Fibroblast of skin of left biceps (primary cell): ENCODE measurements at regions not wholly inside any gene's neighbourhood (a gene's known extent, or its start where the extent isn't known, plus 50 kb on each side); places are given as distances from the start of the nearest gene placed in this dataset.

Source experiments
- DNase-seq, 2 experiments: peaks; one replicate each; pipeline ENCODE4 v3.0.0-alpha.2; 2013; ENCODE audit warnings: low read depth in 2 of 2

DNA sequence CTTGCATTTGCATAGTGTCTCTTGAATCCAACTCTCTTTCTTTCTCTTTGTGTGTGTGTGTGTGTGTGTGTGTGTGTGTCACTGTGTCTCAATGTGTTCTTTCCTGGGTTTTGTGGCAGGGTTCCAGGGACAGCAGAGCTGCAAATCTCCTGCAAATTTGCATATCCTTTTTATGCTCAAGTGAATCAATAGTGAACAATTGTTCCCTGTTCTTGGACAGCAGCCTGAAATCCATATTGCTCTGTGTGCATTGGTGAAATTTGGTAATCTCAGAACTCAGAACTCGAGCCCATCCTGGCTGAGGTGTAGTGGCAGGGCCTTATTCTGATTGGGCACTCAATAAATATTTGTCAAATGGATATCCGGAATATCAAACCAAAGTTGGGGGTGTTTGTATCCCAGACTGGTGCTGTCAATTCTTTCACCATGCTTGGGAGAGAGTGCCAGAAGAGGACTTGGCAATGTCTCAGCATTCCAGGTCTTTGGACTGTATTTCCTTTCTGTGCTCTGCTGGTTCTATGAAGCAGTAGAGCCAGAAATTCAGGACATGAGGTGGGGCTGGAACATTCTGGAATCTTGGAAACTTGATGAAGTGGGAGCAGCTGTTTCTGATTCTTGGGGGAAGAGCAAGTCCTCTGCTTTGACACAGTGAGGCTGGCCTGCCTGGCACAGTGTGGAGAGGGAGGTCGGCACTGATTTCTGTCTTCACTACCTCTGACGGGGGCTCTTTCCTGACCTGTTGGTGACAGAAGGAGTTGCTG lies 380.6 kb upstream of the C2CD4B start:
- DNase-seq = peak; percentile 68 to 74

DNA sequence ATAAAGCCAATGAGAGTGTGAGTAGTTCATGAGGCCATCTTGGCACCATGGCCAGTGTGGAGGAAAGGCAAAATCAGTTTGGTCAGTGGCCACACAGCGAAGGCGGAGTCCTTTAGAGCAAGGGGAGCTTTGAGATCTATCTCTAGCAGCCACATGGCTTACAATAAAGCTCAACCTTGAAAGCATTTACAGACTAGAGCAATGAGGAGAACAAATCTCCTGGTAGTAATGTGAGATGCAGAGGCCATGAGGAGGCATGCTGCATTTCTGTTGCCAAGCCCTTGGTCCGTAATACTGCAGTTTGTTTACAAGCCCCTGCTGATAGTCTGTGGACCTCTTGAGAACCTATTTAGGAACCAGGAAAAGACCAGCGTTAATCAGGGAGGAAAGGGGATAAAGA lies 381.5 kb upstream of the C2CD4B start:
- DNase-seq = no peak

DNA sequence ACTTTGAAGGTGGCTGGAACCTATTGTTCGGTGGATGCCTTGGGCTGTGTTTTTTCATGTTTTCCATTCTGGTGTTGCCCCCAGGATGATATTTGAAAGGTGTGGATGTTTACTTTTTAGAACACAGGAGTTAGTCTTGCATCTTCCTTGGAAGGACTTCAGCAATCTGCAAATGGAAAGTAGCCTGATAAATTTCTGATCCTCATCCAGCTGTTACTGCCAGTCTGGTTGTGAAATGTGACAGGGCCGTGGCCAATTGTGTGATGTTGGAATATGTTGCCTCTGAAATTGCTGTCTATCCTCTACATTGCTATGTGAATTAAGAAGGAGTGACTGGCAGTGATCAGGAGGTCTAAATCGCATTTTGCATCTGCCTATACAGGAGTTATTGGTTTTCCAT lies 382.5 kb upstream of the C2CD4B start:
- no peak for DNase-seq

DNA sequence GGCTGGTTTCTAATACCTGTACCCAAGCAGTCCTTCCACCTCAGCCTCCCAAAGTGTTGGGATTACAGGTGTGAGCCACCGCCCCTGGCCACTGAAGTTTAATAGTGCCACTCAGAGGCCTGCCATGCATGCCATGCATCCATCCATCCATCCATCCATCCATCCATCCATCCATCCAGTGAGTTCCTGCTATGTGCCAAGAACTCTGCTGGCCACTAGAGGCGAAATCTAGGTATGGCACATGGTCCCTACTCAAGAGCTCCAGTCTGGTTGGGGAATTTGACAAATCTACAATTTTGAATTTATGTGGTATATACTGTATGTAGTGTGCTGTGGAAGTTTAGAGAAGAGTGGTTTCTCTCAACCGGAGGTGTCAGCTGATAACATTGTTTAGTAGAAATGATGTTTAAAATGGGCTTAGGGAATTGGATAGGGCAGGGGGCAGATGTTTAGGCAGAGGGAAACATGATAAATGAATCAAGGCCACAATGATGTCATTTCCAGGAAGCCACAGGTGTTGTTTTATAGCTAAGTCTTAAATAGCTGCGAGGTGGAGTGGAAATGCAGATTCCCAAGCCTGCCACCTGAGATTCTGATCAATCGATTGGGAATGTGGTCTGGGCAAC lies 384.4 kb upstream of the C2CD4B start:
- no peak for DNase-seq

DNA sequence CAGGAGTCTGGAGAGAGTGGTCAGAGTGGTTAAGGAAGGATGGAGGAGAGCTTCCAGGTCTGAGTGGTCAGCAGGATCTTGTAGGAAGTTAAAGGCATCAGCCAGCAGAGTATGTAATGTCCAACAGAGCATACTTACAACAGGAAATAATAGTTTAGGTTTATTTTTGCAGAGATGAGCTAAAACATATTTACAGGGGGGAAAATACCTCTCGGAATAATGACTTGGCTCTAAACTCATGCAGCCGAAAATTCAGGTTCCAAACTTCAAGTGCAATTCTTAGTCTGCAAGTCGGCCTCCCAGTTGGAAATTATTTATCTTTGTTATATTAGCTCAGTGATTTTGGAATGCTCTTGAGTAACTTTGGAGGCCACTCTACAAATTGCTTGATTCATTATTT lies 385.0 kb upstream of the C2CD4B start:
- DNase-seq = no peak

DNA sequence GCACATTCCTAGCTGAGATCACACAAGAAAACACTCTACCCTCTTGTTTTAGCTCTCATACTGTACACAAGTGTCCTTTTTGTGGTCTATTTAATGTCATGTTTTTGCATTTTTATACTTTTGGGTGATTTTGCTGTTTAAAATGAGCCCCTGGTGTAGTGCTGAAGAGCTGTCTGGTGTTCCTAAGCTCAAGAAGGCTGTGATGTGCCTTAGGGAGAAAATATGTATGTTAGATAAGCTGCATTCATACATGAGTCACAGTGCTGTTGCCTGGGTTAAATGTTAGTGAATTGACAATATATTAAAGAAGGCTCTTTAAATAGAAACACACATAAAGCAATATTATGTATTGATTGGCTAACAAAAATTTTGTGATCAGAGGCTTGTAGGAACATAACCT lies 387.4 kb upstream of the C2CD4B start:
- no peak for DNase-seq

DNA sequence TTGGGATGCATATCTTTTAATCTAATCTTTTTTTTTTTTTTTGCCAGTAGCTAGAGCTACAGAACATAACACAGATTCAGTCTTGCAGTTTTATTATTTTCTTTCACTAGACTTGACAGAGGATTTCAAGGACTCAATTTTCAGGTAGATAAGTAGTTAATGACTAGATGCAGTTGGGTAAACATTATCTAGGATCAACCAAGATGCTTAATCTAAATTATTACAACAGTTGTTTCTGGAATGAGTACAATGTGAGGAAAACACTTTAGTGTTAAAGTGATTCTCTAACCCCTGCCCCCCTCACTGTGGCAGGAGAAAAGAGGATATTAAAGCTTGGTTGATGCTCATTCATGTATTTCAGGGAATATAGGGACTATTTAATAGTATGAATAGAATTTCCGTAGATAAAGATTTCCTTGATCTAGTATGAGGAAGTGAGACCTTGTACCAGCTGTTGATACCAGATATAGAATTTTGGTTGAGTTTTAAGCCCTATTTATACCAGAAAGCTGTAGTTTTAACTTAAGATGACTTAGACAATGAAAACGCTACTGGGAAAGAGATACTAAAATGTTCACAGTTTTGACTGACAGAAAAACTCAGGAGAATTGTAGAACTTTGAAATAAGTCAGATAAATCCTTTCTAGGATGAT lies 389.0 kb upstream of the C2CD4B start:
- no peak for DNase-seq

DNA sequence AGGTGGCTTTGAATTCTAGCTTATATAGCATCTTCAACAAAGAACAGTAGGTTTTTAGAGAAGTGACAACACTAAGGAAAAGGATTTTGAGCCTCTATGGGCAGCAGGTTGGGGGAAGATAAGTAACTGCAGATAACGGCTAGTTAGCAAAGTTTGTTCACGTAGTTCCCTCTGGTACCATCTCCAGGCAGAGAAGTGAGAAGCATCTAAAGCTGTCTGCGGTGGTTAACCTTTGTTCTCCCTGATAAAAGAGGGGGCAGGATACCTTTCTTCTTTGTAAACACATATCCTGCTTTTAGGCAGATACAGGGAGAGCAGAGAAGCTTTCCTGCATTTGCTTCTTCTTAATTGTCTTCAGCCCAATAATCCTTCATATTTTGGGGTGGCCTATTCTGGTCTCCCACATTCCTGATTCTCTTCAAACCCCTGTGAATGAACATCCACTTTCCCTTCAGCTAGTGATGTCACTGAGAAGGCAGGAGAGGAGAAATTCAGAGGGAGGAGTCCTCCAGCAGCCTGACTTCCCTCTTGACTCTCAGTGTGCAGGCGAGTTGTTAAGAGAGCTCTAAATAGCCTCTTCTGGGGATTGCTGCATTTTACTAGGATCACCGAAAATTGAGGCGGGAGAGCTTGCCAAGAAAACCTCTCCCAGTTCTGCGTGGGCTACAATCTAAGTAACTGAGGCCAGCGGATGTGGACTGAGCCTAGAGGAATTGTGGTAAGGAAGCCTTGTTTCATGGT lies 393.7 kb upstream of the C2CD4B start:
- no peak for DNase-seq

DNA sequence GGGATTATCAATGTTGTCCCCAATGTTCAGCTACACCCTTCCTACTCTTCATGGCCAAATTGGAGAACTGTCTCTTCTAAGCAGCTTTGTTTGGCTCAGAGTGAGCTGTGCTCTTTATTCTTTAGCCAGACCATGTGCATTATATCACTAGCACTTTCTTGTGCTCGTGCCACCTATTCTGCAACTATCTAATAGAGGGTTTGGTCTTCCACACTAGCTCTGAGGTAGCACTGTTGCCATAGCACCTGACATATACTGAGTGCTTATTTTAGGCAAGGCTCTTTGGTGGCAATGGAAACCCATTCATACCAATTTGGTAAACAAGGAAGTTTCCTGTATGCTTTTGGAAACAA lies 394.3 kb upstream of the C2CD4B start:
- DNase-seq = no peak

DNA sequence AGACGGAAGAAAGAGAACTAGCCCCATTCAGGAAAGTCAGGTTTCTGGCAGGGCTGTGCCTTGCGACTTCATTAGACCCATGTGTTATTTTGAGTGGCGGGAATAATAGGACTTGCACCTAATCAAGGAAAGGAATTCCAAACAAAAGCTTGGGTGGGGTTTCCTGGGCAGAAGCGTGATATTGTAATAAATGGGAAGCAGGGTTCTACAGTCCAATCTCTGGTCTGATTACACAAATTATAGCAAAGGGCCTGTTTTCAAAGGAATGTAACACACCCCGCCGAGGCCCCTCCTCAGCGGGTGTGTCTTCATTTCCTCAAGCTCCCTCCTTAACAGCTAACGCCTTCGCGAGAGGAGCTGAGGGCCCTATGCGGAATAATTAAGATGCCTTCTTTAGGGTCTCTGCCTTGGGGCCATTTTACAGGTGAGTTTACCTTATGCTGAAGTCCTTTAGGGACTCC lies 396.0 kb upstream of the C2CD4B start:
- no peak for DNase-seq

DNA sequence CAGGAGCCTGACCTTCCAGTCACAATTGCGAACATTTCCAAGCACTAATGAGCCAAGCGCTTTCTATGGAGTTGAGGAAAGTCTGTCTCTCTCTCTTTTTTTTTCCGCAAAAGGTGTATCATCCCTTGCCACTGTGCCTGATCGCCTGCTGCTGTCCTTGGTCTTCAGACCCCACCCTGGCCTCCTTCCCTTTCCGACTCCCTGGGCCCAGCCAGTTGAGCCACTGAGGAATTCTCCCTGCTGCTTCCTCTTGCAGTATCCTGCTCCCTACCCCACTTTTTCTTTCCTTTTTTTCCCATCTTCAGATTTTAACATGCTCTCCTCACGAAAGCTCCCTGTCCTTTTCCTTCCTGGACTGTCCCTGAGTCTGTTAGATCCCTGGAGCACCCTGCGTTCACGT lies 396.5 kb upstream of the C2CD4B start:
- DNase-seq = no peak

DNA sequence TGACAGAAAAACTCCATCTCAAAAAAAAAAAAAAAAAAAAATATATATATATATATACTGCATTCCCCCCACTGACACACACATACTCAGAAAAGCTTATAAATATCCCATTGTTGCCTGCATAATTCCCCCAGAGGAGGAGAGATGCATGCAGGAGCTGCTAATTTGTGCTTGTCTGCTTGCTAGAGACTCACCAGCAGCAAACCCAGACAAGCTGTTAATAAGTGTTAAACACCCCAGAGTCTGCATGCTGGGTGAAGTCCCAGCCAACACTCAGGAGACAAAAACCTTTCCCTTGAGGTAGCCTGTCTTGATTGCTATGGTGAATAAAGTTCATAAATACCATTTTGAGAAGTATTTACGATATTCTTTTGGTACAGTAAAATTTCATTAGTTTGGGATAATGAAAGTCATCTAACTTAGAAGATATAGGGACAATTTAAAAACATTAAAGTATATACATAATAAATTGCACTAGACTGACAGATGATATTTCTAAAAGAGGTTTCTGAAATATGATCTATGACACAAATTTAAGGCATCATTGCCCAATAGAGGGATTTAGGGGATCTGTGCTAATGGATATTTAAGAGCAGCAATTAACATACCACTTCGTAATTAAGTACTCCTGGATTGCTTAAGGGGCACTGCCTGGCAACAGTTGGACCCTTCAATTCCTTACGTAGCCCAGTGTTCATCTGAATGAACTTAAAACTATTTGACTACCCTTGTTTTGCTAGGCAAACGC lies 400.0 kb upstream of the C2CD4B start:
- DNase-seq = no peak

DNA sequence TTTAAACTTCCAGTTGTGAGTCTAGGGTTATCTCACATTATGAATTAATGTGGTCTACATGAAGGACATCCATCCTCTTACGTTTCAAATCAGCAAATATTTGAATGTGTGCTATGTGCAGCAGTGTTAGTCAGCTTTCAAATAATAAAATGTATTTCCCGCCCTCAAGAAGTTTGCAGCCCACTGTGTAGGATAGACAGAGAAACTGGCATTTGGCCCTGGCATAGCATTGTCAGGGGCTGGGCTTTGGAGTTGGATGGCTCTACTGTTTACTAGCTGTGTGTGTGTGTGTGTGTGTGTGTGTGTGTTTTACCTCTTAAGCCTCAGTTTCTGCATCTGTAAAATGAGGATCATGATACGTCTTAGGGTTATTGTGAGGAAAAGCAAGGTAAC lies 400.5 kb upstream of the C2CD4B start:
- DNase-seq = no peak

DNA sequence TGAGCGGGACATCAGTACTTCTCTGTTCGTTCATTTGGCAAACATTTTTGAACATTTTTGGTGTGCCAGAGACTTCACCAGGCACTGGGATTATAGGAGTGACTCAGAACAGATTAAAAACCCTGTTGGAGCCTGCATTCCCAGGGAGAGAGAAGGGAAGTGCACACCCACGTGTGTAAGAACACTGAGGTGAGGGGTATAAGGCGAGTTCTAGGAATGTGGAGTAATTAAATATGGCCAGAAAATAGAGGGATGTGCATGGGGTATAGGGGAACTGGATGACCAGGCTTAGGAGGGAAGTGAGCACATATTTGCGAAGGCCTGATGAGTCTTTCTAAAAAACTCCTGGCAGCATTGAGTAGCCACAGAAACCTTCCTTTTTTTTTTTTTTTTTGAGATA lies 401.2 kb upstream of the C2CD4B start:
- no peak for DNase-seq

DNA sequence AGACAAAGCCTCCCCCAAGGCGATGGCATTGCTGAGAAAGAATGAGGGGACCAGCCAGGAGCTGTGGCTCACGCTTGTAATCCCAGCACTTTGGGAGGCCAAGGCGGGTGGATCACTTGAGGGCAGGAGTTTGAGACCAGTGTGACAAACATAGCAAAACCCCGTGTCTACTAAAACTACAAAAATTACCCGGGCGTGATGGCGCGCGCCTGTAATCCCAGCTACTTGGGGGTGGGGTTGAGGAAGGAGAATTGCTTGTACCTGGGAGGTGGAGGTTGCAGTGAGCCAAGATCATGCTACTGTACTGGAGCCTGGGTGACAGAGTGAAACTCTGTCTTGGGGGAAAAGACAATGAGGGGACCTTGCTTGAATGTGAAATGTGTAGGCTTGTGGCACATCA lies 402.4 kb upstream of the C2CD4B start:
- no peak for DNase-seq

DNA sequence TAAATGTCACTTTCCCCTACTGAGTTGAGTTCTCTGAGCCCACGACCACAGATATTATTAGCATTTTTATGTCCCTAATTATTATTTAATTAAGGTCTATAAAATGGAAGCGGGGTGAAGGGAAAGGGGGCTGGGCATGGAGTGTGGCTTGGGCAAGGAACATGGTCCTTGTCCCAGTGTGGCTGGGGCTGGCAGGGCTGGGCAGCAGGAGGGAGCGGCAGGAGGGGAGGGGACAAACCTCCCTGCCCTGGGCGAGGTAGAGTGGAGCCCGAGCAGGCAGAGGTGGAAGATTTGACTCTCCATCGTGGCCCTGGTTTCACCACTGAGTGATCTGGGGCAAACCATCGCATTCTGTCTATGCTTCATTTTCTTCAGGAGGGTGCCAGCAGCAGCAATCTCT lies 402.9 kb upstream of the C2CD4B start:
- DNase-seq = no peak

DNA sequence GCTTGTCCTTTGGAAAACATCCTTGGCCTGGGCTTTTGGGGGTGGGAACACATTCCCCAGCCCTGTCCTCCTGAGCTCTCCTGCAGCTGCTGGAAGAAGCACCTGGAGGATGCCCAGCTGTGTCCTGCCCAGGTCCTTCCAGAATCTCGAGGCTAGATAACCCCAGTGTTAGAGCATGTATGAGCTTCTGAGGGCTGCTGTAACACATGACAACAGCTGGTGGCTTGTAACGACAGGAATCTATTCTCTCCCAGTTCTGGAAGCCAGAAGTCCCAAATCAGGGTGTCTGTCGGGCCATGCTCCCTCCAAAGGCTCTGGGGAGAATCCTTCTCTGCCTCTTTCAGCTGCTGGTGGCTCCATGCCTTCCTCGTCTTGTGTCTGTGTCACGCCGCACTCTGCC lies 403.6 kb upstream of the C2CD4B start:
- no peak for DNase-seq

DNA sequence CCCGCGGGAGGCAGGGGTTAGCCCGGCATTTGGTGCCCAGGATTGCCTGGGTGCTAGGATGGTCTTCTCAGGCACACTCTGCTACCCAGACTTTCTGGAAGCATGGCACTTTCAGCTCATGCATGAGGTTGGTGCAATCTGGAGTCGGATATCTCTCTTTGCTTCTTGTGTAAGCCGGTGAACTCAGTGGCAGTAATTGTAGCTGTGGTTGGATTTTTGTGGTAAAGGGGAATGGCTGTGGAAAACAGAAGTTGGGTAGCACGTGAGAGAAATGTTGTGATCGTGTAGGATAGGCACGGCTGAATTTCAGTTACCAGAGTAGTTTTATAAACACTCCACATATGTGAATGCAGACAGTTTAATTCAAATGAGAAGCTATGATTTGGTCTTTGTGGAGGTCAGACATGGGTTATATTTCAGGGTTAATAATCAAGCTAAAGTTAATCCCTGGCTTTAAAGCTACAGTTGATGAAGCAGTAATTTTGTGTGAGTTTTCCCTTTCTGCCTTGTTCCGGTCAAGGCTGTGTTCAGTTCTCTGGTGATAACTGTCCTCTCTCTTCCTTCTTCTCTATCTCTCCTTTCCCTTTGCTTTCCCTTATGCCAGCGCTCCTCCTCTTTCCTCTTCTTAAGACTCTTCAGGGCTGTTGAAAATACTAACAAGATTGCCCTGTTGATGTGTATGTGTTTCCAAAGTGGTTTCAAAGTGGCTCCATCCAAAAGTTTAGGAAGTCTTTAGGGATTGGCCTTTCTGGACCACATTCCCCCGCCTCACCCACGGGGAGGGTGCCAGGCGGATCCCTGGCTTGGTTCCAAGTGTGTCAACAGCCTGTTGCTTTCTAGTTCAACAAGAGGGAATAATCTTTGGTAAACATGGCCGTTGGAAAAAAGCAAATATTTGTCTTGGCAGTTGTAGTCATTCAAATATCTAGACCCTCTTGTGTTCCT lies 404.6 kb upstream of the C2CD4B start:
- peak; percentile 75 to 80 for DNase-seq

DNA sequence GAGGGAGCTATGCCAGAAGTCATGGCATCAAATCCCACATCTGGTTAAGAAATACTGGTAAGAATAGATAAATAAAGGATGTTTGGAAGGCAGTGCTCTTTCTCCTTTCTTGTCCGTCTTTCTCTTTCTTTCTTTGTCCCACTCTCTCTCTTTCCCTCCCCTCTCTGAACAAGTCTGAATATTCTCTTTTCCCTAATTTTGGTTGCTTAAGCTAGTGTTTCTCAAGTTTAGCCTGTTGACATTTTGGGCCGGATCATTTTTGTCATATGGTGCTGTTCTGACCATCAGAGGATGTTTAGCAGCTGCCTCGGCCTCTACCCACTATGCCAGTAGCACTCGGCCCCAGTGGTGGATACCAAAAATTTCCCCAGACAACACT lies 405.3 kb upstream of the C2CD4B start:
- no peak for DNase-seq

DNA sequence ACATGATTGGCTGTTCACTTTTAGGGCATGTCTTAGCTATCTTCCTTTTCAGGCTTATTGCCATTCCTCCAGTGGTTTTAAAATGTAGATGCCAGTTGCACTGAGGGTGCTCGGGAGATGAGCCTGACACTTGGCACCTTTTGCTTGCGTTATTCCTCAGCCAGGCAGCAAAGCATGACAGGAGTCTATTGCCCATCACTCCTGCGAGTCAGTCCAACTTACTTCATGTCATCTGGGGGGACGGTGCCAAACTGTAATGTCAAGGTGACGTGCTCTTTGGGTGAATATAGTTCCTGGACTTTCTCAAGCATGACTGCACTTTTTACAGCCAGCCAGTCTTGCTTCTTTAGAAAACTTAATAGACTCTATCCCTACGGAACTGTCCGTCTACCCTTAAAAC lies 406.0 kb upstream of the C2CD4B start:
- no peak for DNase-seq

DNA sequence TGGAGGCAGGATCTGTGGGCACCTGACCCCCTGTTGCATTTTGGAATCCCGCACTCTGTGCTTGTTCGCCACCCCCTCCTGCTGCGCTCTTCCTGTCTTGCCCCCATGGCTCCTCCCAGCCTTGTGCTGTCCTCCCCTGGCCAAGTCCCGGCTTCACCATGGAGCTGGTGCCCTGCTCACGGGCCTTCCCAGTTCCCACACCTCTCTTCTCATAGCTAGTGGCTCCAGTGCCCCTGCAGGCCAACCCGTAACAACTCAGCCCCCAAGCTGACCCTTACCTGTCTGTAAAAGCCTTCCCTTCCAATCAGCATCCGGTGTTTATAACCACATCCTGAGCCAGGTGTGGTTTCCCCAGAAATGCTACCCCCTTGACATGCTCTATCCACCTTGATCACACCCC lies 407.7 kb upstream of the C2CD4B start:
- no peak for DNase-seq
